ENCODE measurements at regions not wholly inside any gene's neighbourhood (a gene's known extent, or its start where the extent isn't known, plus 50 kb on each side); places are given as distances from the start of the nearest gene placed in this dataset.

DNA sequence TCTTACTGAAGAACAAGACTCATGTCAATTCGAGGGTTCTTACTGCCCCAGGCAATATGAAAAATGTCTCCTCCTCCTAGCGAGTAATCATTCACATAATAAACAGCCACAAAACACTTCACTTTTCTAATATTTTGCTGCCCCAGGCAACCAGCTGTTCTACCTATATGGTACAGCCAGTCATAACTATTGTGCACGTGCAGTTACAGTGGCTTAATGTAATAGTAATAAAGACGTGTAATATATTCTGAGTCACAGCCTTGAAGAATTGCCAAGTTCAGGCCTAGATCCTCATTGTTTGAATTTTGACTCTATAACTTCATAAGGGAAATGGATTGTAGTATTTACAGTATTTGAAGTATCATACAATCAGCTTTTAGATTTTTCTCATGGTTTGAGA, 1250.0 kb upstream of the GBE1 start:
- TF ChIP-seq, protein P1, sequence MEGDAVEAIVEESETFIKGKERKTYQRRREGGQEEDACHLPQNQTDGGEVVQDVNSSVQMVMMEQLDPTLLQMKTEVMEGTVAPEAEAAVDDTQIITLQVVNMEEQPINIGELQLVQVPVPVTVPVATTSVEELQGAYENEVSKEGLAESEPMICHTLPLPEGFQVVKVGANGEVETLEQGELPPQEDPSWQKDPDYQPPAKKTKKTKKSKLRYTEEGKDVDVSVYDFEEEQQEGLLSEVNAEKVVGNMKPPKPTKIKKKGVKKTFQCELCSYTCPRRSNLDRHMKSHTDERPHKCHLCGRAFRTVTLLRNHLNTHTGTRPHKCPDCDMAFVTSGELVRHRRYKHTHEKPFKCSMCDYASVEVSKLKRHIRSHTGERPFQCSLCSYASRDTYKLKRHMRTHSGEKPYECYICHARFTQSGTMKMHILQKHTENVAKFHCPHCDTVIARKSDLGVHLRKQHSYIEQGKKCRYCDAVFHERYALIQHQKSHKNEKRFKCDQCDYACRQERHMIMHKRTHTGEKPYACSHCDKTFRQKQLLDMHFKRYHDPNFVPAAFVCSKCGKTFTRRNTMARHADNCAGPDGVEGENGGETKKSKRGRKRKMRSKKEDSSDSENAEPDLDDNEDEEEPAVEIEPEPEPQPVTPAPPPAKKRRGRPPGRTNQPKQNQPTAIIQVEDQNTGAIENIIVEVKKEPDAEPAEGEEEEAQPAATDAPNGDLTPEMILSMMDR (IDR thresholded peaks at IDR 0.05) = no peak
- no peak for TF ChIP-seq POLR2A (IDR thresholded peaks at IDR 0.05)

All from upper lobe of left lung (tissue), 4 donors.